ENCODE measurements at regions not wholly inside any gene's neighbourhood (a gene's known extent, or its start where the extent isn't known, plus 50 kb on each side); places are given as distances from the start of the nearest gene placed in this dataset.

GRCh38 chr17:65470783-65471182 is 90.7 kb downstream of the AXIN2 start:
- TF ChIP-seq, protein P1, sequence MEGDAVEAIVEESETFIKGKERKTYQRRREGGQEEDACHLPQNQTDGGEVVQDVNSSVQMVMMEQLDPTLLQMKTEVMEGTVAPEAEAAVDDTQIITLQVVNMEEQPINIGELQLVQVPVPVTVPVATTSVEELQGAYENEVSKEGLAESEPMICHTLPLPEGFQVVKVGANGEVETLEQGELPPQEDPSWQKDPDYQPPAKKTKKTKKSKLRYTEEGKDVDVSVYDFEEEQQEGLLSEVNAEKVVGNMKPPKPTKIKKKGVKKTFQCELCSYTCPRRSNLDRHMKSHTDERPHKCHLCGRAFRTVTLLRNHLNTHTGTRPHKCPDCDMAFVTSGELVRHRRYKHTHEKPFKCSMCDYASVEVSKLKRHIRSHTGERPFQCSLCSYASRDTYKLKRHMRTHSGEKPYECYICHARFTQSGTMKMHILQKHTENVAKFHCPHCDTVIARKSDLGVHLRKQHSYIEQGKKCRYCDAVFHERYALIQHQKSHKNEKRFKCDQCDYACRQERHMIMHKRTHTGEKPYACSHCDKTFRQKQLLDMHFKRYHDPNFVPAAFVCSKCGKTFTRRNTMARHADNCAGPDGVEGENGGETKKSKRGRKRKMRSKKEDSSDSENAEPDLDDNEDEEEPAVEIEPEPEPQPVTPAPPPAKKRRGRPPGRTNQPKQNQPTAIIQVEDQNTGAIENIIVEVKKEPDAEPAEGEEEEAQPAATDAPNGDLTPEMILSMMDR (IDR thresholded peaks at IDR 0.05) = no peak
- no peak for TF ChIP-seq POLR2A (IDR thresholded peaks at IDR 0.05)

Data from ovary (tissue), 3 donors.